H9 (cell line): ENCODE measurements at regions not wholly inside any gene's neighbourhood (a gene's known extent, or its start where the extent isn't known, plus 50 kb on each side); places are given as distances from the start of the nearest gene placed in this dataset.

Source experiments
- DNase-seq: peaks from one replicate; pipeline ENCODE4 v3.0.0-alpha.2; 2017
- H2AFZ ChIP-seq: one replicate; pipeline ENCODE4 v1.6.1; 2013; ENCODE audit warnings: mild to moderate bottlenecking, low read length, control low read depth, moderate library complexity
- H2AK5ac ChIP-seq: 2 replicates; pipeline ENCODE4 v1.6.1; 2013; ENCODE audit warnings: low read length, control low read depth, mixed read lengths; ENCODE audit not compliant: insufficient read length
- H2BK120ac ChIP-seq: one replicate; pipeline ENCODE4 v1.6.1; 2013; ENCODE audit warnings: low read depth, mild to moderate bottlenecking, low read length, control low read depth, inconsistent platforms; ENCODE audit not compliant: poor library complexity, severe bottlenecking
- H2BK12ac ChIP-seq: 2 replicates; pipeline ENCODE4 v1.6.1; 2013; ENCODE audit warnings: low read length, control low read depth, mixed read lengths, low read depth; ENCODE audit not compliant: insufficient read length
- H2BK15ac ChIP-seq: 2 replicates; pipeline ENCODE4 v1.6.1; 2013; ENCODE audit warnings: low read depth, low read length, control low read depth
- H2BK20ac ChIP-seq: one replicate; pipeline ENCODE4 v1.6.1; 2013; ENCODE audit warnings: low read depth, mild to moderate bottlenecking, low read length, control low read depth, inconsistent platforms; ENCODE audit not compliant: poor library complexity, severe bottlenecking
- H2BK5ac ChIP-seq: 2 replicates; pipeline ENCODE4 v1.6.1; 2013; ENCODE audit warnings: low read length, control low read depth, mixed read lengths; ENCODE audit not compliant: insufficient read length
- H3K14ac ChIP-seq: 2 replicates; pipeline ENCODE4 v1.6.1; 2013; ENCODE audit warnings: low read length, control low read depth; ENCODE audit not compliant: insufficient read depth
- H3K18ac ChIP-seq: 2 replicates; pipeline ENCODE4 v1.6.1; 2013; ENCODE audit warnings: low read depth, mild to moderate bottlenecking, mixed read lengths, low read length, control low read depth; ENCODE audit not compliant: insufficient read length
- H3K23ac ChIP-seq: 2 replicates; pipeline ENCODE4 v1.6.1; 2013; ENCODE audit warnings: low read length, control low read depth, mixed read lengths, low read depth; ENCODE audit not compliant: insufficient read length
- H3K23me2 ChIP-seq: 2 replicates; pipeline ENCODE4 v1.6.1; 2013; ENCODE audit warnings: low read depth, mild to moderate bottlenecking, mixed read lengths, low read length, control low read depth; ENCODE audit not compliant: insufficient read length, poor library complexity, severe bottlenecking
- H3K27ac ChIP-seq: 2 replicates; pipeline ENCODE4 v1.5.1; 2013; ENCODE audit warnings: low read length, control low read depth, mixed read lengths, low read depth; ENCODE audit not compliant: insufficient read length
- H3K27me3 ChIP-seq: 2 replicates; pipeline ENCODE4 v1.6.1; 2013; ENCODE audit warnings: low read length, control low read depth, inconsistent platforms; ENCODE audit not compliant: insufficient read depth
- H3K4ac ChIP-seq: 2 replicates; pipeline ENCODE4 v1.6.1; 2013; ENCODE audit warnings: low read depth, mild to moderate bottlenecking, control low read depth, inconsistent platforms, low read length, moderate library complexity
- H3K4me1 ChIP-seq: 2 replicates; pipeline ENCODE4 v1.6.1; 2013; ENCODE audit warnings: low read length, control low read depth, inconsistent platforms; ENCODE audit not compliant: insufficient read depth
- H3K4me2 ChIP-seq: 2 replicates; pipeline ENCODE4 v1.6.1; 2013; ENCODE audit warnings: low read length, control low read depth, mixed read lengths; ENCODE audit not compliant: insufficient read length, insufficient read depth
- H3K56ac ChIP-seq: 2 replicates; pipeline ENCODE4 v1.6.1; 2013; ENCODE audit warnings: low read depth, mild to moderate bottlenecking, mixed read lengths, low read length, control low read depth; ENCODE audit not compliant: insufficient read length
- H3K79me1 ChIP-seq: 2 replicates; pipeline ENCODE4 v1.6.1; 2013; ENCODE audit warnings: low read depth, mild to moderate bottlenecking, moderate library complexity, low read length, control low read depth, inconsistent platforms; ENCODE audit not compliant: insufficient read depth, poor library complexity, severe bottlenecking
- H3K79me2 ChIP-seq: 2 replicates; pipeline ENCODE4 v1.6.1; 2013; ENCODE audit warnings: low read length, control low read depth, inconsistent platforms; ENCODE audit not compliant: insufficient read depth
- H3K9ac ChIP-seq: 2 replicates; pipeline ENCODE4 v1.6.1; 2013; ENCODE audit warnings: low read length, control low read depth, mixed read lengths; ENCODE audit not compliant: insufficient read length; ENCODE audit errors: extremely low read depth
- H3K9me3 ChIP-seq: one replicate; pipeline ENCODE4 v1.6.1; 2013; ENCODE audit warnings: low read depth, low read length, inconsistent platforms; ENCODE audit not compliant: control insufficient read depth
- H3T11ph ChIP-seq: one replicate; pipeline ENCODE4 v1.6.1; 2013; ENCODE audit warnings: mild to moderate bottlenecking, low read length, control low read depth, inconsistent platforms
- H4K20me1 ChIP-seq: one replicate; pipeline ENCODE4 v1.6.1; 2013; ENCODE audit not compliant: control insufficient read depth, insufficient read length, insufficient read depth
- H4K5ac ChIP-seq: 2 replicates; pipeline ENCODE4 v1.6.1; 2013; ENCODE audit warnings: low read depth, mild to moderate bottlenecking, mixed read lengths, low read length, control low read depth; ENCODE audit not compliant: insufficient read length
- H4K8ac ChIP-seq: replicated peaks from 2 replicates; pipeline ENCODE4 v1.6.1; 2013; ENCODE audit warnings: low read length, control low read depth, mixed read lengths, low read depth; ENCODE audit not compliant: insufficient read length
- H4K91ac ChIP-seq: 2 replicates; pipeline ENCODE4 v1.6.1; 2013; ENCODE audit warnings: low read depth, mild to moderate bottlenecking, moderate library complexity, mixed read lengths, low read length, control low read depth; ENCODE audit not compliant: insufficient read length
- H3K27ac Mint-ChIP-seq, 3 experiments: 2 replicates in 2 of 3; 3 replicates in 1 of 3; pipeline ENCODE4 v1.8.0; 2020 to 2021; ENCODE audit warnings: mixed read lengths in 3 of 3, mild to moderate bottlenecking in 1 of 3, moderate library complexity in 1 of 3
- H3K27me3 Mint-ChIP-seq: 2 replicates; pipeline ENCODE4 v1.8.0; 2021; ENCODE audit warnings: low read depth, mild to moderate bottlenecking, moderate library complexity, mixed read lengths
- H3K36me3 Mint-ChIP-seq, 3 experiments: 2 replicates in 2 of 3; 3 replicates in 1 of 3; pipeline ENCODE4 v1.8.0; 2020 to 2021; ENCODE audit warnings: low read depth in 3 of 3, mixed read lengths in 3 of 3; ENCODE audit not compliant: insufficient read depth in 1 of 3
- H3K4me1 Mint-ChIP-seq, 2 experiments: 2 replicates each; pipeline ENCODE4 v1.8.0; 2020; ENCODE audit warnings: mixed read lengths in 2 of 2
- H3K4me3 Mint-ChIP-seq, 2 experiments: 2 replicates in 1 of 2; 3 replicates in 1 of 2; pipeline ENCODE4 v1.8.0; 2020 to 2021; ENCODE audit warnings: mild to moderate bottlenecking in 2 of 2, mixed read lengths in 2 of 2, moderate library complexity in 1 of 2
- H3K9me3 Mint-ChIP-seq, 2 experiments: 2 replicates in 1 of 2; 3 replicates in 1 of 2; pipeline ENCODE4 v1.8.0; 2020; ENCODE audit warnings: mild to moderate bottlenecking in 2 of 2, mixed read lengths in 2 of 2, moderate library complexity in 1 of 2
- WGBS: extraction: QIAGEN DNeasy Blood & Tissue Kit; methylation state at CpG from one replicate; pipeline ENCODE4 v1.1.7; 2013; ENCODE audit warnings: missing lambda C conversion rate, low lambda C conversion rate, mixed read lengths; ENCODE audit not compliant: insufficient read length; ENCODE audit errors: extremely low coverage; 5-methylcytosine and 5-hydroxymethylcytosine counted together
- TF ChIP-seq, protein P1 (sequence below): fragments of 200-600 bp; sonication (generic); conservative IDR thresholded peaks from 3 replicates; pipeline ENCODE4 v1.8.0; 2021; ENCODE audit warnings: antibody characterized with exemption, mild to moderate bottlenecking

DNA sequence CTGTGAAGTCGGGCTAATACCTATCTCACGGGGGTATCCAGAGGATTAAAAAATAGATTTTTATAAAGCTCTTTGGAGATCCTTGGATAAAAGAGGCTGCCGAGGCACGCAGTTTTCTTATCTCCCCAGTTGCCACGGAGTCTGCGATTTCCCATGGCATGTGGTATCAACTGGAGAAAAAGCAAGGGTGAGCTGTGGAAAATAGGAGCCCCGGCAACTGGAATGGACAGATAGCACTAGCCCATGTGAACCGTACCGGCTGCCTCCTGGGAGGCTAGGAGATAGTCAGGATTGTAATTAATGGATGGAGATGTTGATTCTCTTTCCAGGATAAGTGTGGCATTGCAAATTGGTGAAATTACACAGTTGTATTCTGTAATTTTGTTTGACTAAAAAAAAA, 407.6 kb upstream of the KCNH7 start:
- Histone ChIP-seq H2AFZ (no peak overlapping the region), H3K4ac (no peak overlapping the region), H2BK120ac (no peak overlapping the region), H3K14ac (no peak overlapping the region), H4K20me1 (no peaks in the 10 kb centered on the region), H3K9ac (no peak overlapping the region), H4K91ac (no peak overlapping the region), H3T11ph (no peak overlapping the region), H2BK20ac (no peak overlapping the region), H2BK5ac (no peak overlapping the region), H2AK5ac (no peak overlapping the region), H4K5ac (no peak overlapping the region), H3K79me2 (no peaks in the 10 kb centered on the region), H3K4me2 (no peak overlapping the region), H4K8ac (no peak overlapping the region), H3K18ac (no peak overlapping the region), H3K27ac (no peak overlapping the region), H3K56ac (no peak overlapping the region), H2BK15ac (no peak overlapping the region), H2BK12ac (no peak overlapping the region), H3K23ac (no peak overlapping the region), H3K27me3 (no peaks in the 10 kb centered on the region), H3K4me1 (no peaks in the 10 kb centered on the region), H3K23me2 (no peaks in the 10 kb centered on the region), H3K79me1 (no peaks in the 10 kb centered on the region), H3K9me3 (no peaks in the 10 kb centered on the region)
- no peak for DNase-seq
- H3K36me3 Mint-ChIP-seq = peaks cover 0 to 4% (median 0%) of the 10 kb centered on the region in 3 experiments; a peak in 1 of 7 replicates
- WGBS = no CpG with 5 or more reads among the region's 9 CpGs
- H3K4me3 Mint-ChIP-seq = no peak overlapping the region
- H3K27me3 Mint-ChIP-seq = no peaks in the 10 kb centered on the region
- peaks cover 0 to 2% of the 10 kb centered on the region in 2 experiments; a peak in 2 of 5 replicates for H3K9me3 Mint-ChIP-seq
- TF ChIP-seq, protein P1, sequence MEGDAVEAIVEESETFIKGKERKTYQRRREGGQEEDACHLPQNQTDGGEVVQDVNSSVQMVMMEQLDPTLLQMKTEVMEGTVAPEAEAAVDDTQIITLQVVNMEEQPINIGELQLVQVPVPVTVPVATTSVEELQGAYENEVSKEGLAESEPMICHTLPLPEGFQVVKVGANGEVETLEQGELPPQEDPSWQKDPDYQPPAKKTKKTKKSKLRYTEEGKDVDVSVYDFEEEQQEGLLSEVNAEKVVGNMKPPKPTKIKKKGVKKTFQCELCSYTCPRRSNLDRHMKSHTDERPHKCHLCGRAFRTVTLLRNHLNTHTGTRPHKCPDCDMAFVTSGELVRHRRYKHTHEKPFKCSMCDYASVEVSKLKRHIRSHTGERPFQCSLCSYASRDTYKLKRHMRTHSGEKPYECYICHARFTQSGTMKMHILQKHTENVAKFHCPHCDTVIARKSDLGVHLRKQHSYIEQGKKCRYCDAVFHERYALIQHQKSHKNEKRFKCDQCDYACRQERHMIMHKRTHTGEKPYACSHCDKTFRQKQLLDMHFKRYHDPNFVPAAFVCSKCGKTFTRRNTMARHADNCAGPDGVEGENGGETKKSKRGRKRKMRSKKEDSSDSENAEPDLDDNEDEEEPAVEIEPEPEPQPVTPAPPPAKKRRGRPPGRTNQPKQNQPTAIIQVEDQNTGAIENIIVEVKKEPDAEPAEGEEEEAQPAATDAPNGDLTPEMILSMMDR = no peak
- H3K4me1 Mint-ChIP-seq = peaks cover 10 to 13% of the 10 kb centered on the region in 2 experiments; a peak in 3 of 4 replicates
- no peak overlapping the region for H3K27ac Mint-ChIP-seq
